ENCODE measurements at regions not wholly inside any gene's neighbourhood (a gene's known extent, or its start where the extent isn't known, plus 50 kb on each side); places are given as distances from the start of the nearest gene placed in this dataset.

DNA sequence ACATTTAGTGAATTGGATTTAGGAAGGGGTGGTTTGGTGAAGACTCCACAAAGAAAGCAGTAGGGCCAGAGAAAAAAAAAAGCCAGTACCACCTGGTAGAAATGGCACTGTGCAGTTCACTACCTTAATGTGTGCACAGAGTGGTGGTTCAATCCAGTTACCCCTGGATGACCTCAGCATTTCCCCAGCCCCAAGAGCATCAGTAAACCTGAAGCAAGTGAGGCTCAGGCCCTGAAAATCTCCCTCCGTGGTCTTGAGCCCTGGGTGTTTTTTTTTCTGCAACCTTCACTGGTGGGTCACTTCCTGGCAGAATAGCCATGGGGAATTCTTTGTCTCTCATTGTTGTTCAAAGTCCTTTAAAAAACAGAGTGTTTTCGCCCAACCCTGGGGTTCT lies 202.9 kb downstream of the GADD45G start:
- POLR2A ChIA-PET, result no interaction called here

DNA sequence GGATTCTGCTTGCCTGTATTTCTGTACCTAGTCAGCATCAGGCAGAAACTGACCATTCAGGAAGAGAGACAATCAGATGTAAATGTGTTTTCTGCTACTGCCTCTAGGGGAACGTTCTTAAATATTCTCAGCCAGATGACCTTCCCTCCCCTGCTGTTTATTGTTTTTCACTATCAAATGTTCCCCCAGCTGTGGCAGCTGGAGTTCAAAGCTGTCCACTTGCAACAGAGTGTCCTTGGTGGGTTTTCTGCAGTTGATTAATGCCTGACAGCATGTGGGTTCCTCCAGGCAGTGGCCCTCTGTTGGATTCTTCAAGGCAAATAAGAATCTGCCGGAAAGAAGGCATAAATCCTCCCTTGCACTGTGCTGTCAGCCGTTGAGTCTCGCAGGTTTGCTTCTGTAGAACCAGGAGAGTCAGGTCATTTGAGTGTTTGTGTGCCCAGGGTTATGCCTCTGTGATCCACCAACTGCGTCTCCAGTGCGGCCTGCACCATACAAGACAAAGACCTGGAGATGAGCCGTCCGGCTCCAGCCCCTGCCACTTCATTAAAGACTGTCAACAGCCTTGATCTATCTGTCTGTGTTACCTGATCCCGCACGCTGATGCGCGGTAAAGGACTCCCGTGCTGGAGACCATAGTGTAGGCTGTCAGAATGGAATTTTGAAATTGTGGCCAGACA lies 203.4 kb downstream of the GADD45G start:
- TF ChIP-seq, protein P1, sequence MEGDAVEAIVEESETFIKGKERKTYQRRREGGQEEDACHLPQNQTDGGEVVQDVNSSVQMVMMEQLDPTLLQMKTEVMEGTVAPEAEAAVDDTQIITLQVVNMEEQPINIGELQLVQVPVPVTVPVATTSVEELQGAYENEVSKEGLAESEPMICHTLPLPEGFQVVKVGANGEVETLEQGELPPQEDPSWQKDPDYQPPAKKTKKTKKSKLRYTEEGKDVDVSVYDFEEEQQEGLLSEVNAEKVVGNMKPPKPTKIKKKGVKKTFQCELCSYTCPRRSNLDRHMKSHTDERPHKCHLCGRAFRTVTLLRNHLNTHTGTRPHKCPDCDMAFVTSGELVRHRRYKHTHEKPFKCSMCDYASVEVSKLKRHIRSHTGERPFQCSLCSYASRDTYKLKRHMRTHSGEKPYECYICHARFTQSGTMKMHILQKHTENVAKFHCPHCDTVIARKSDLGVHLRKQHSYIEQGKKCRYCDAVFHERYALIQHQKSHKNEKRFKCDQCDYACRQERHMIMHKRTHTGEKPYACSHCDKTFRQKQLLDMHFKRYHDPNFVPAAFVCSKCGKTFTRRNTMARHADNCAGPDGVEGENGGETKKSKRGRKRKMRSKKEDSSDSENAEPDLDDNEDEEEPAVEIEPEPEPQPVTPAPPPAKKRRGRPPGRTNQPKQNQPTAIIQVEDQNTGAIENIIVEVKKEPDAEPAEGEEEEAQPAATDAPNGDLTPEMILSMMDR (conservative IDR thresholded peaks at IDR 0.05; ENCODE audit: low read length), result peak; percentile 49; the same call in 1 of the 2 replicates
- no peak for TF ChIP-seq EZH2phosphoT487 (IDR thresholded peaks at IDR 0.05; ENCODE audit: borderline replicate concordance, low read depth, low read length)
- 0 out of 2 replicates have a peak overlapping the region, but pooled peaks have one; percentile 28 for H2AFZ ChIP-seq (ENCODE audit: low read length)
- H3K9me3 ChIP-seq (ENCODE audit: low read length), result no peaks in the 10 kb centered on the region
- POLR2A ChIA-PET, result no interaction called here
- CTCF ChIA-PET (ENCODE audit: unreplicated experiment), result no interaction called here
- H4K20me1 ChIP-seq (ENCODE audit: insufficient read depth, low read length), result no peaks in the 10 kb centered on the region
- BruUV-seq (replicated peaks), result no TSS peak
- H3K9me2 ChIP-seq (ENCODE audit: insufficient read depth, low read length), result no peaks in the 10 kb centered on the region
- no peaks in the 10 kb centered on the region for H3K4me1 ChIP-seq (ENCODE audit: insufficient read depth, low read length, poor library complexity, severe bottlenecking)
- H3K4me3 ChIP-seq (ENCODE audit: low read depth, low read length, poor library complexity, severe bottlenecking), result no peak overlapping the region
- no peaks in the 10 kb centered on the region for H3K36me3 ChIP-seq (ENCODE audit: insufficient read depth, low read length)
- H3K4me2 ChIP-seq (ENCODE audit: low read length), result no peak overlapping the region
- no peaks in the 10 kb centered on the region for H3K79me2 ChIP-seq (ENCODE audit: insufficient read depth, low read depth, low read length)
- DNase-seq (ENCODE audit: low spot score), result no peak
- intact Hi-C loops (cut with micrococcal nuclease; ENCODE audit: unreplicated experiment), result no loop called here
- H3K27ac ChIP-seq (ENCODE audit: low read depth, low read length, poor library complexity, severe bottlenecking), result no peak overlapping the region

More for the DNA sequence above, 202.9 kb downstream of the GADD45G start:
- TF ChIP-seq, protein P1 (conservative IDR thresholded peaks at IDR 0.05; ENCODE audit: low read length), result no peak
- TF ChIP-seq EZH2phosphoT487 (IDR thresholded peaks at IDR 0.05; ENCODE audit: borderline replicate concordance, low read depth, low read length), result no peak
- Histone ChIP-seq H3K9me2 (ENCODE audit: insufficient read depth, low read length) (no peaks in the 10 kb centered on the region), H3K79me2 (ENCODE audit: insufficient read depth, low read depth, low read length) (no peaks in the 10 kb centered on the region), H3K4me3 (ENCODE audit: low read depth, low read length, poor library complexity, severe bottlenecking) (no peak overlapping the region), H3K27ac (ENCODE audit: low read depth, low read length, poor library complexity, severe bottlenecking) (no peak overlapping the region), H4K20me1 (ENCODE audit: insufficient read depth, low read length) (no peaks in the 10 kb centered on the region), H3K9me3 (ENCODE audit: low read length) (no peaks in the 10 kb centered on the region), H2AFZ (ENCODE audit: low read length) (0 out of 2 replicates have a peak overlapping the region, but pooled peaks have one; percentile 28), H3K4me2 (ENCODE audit: low read length) (no peak overlapping the region), H3K36me3 (ENCODE audit: insufficient read depth, low read length) (no peaks in the 10 kb centered on the region), H3K4me1 (ENCODE audit: insufficient read depth, low read length, poor library complexity, severe bottlenecking) (no peaks in the 10 kb centered on the region)
- no TSS peak for BruUV-seq (replicated peaks)
- CTCF ChIA-PET (ENCODE audit: unreplicated experiment), result no interaction called here
- DNase-seq (ENCODE audit: low spot score), result no peak
- intact Hi-C loops (cut with micrococcal nuclease; ENCODE audit: unreplicated experiment), result no loop called here

DNA sequence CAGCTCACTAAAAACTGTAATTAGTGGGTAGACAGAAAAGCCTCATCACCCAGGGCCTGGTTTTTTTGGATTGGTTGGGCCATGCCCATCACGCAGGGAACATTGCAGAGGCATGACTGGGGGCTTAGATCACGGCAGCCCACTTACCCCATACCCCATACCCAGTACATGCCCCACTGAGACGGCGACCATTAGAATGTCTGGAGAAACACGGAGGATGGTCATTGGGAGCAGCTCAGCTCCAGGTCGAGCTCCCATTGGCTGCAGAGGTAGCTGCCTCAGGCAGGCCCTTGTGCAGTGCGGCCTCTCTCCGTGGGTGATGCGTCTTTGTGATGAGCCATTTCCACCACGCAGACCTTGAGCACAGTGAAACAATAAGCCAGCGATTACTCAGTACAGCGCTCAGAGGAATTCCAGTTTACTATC lies 204.0 kb downstream of the GADD45G start:
- TF ChIP-seq EZH2phosphoT487 (IDR thresholded peaks at IDR 0.05; ENCODE audit: borderline replicate concordance, low read depth, low read length), result no peak
- TF ChIP-seq, protein P1 (conservative IDR thresholded peaks at IDR 0.05; ENCODE audit: low read length), result no peak
- intact Hi-C loops (cut with micrococcal nuclease; ENCODE audit: unreplicated experiment), result no loop called here
- Histone ChIP-seq H3K9me3 (ENCODE audit: low read length) (no peaks in the 10 kb centered on the region), H4K20me1 (ENCODE audit: insufficient read depth, low read length) (no peaks in the 10 kb centered on the region), H2AFZ (ENCODE audit: low read length) (no peak overlapping the region), H3K4me1 (ENCODE audit: insufficient read depth, low read length, poor library complexity, severe bottlenecking) (no peaks in the 10 kb centered on the region), H3K36me3 (ENCODE audit: insufficient read depth, low read length) (no peaks in the 10 kb centered on the region), H3K4me3 (ENCODE audit: low read depth, low read length, poor library complexity, severe bottlenecking) (no peak overlapping the region), H3K79me2 (ENCODE audit: insufficient read depth, low read depth, low read length) (no peaks in the 10 kb centered on the region), H3K27ac (ENCODE audit: low read depth, low read length, poor library complexity, severe bottlenecking) (no peak overlapping the region), H3K4me2 (ENCODE audit: low read length) (no peak overlapping the region), H3K9me2 (ENCODE audit: insufficient read depth, low read length) (no peaks in the 10 kb centered on the region)
- BruUV-seq (replicated peaks), result no TSS peak
- CTCF ChIA-PET (ENCODE audit: unreplicated experiment), result no interaction called here
- POLR2A ChIA-PET, result no interaction called here
- DNase-seq (ENCODE audit: low spot score), result no peak

Data from OCI-LY7 (cell line).